GM19463 (cell line): ENCODE measurements at regions not wholly inside any gene's neighbourhood (a gene's known extent, or its start where the extent isn't known, plus 50 kb on each side); places are given as distances from the start of the nearest gene placed in this dataset.

Source experiments
- ATAC-seq: cut with Tn5 transposase; IDR thresholded peaks from one replicate; pipeline ENCODE4 v1.9.1; 2021; ENCODE audit warnings: mild to moderate bottlenecking, moderate library complexity; ENCODE audit not compliant: unreplicated experiment

- no peak for ATAC-seq
These were observed 664.2 kb downstream of the PTPRC start for GRCh38 chr1:199303035-199303434.

GRCh38 chr1:199305053-199305452 lies 666.2 kb downstream of the PTPRC start:
- no peak for ATAC-seq

- ATAC-seq = no peak
These were observed 668.8 kb downstream of the PTPRC start for GRCh38 chr1:199307496-199308264.

- ATAC-seq = peak; percentile 73
These were observed 669.6 kb downstream of the PTPRC start for GRCh38 chr1:199308349-199308846.

- no peak for ATAC-seq
These were observed 671.9 kb downstream of the PTPRC start for GRCh38 chr1:199310708-199311107.

- no peak for ATAC-seq
These were observed 672.8 kb downstream of the PTPRC start for GRCh38 chr1:199311478-199312262.

GRCh38 chr1:199312626-199313025 lies 673.8 kb downstream of the PTPRC start:
- ATAC-seq = no peak

GRCh38 chr1:199313444-199313843 lies 674.6 kb downstream of the PTPRC start:
- ATAC-seq = no peak

- no peak for ATAC-seq
These were observed 680.5 kb downstream of the PTPRC start for GRCh38 chr1:199319341-199319740.

- no peak for ATAC-seq
These were observed 683.4 kb downstream of the PTPRC start for GRCh38 chr1:199322278-199322677.

- ATAC-seq = no peak
These were observed 694.3 kb upstream of the NR5A2 start for GRCh38 chr1:199333180-199333579.

- ATAC-seq = no peak
These were observed 692.0 kb upstream of the NR5A2 start for GRCh38 chr1:199335496-199335895.

- no peak for ATAC-seq
These were observed 690.5 kb upstream of the NR5A2 start for GRCh38 chr1:199336745-199337640.

- ATAC-seq = no peak
These were observed 688.8 kb upstream of the NR5A2 start for GRCh38 chr1:199338760-199339159.

GRCh38 chr1:199352351-199352750 lies 675.2 kb upstream of the NR5A2 start:
- ATAC-seq = no peak

GRCh38 chr1:199353906-199354305 lies 673.6 kb upstream of the NR5A2 start:
- no peak for ATAC-seq

- ATAC-seq = no peak
These were observed 670.9 kb upstream of the NR5A2 start for GRCh38 chr1:199356561-199356960.

GRCh38 chr1:199357599-199357998 lies 669.9 kb upstream of the NR5A2 start:
- ATAC-seq = no peak

- ATAC-seq = no peak
These were observed 664.5 kb upstream of the NR5A2 start for GRCh38 chr1:199362996-199363395.

GRCh38 chr1:199373139-199373538 lies 654.4 kb upstream of the NR5A2 start:
- ATAC-seq = no peak

- no peak for ATAC-seq
These were observed 650.3 kb upstream of the NR5A2 start for GRCh38 chr1:199377211-199377610.
